HUES6 (cell line): ENCODE measurements at regions not wholly inside any gene's neighbourhood (a gene's known extent, or its start where the extent isn't known, plus 50 kb on each side); places are given as distances from the start of the nearest gene placed in this dataset.

Experiments used
- H3K27ac ChIP-seq: 2 replicates; pipeline ENCODE4 v1.7.0; 2013; ENCODE audit warnings: low read depth, mild to moderate bottlenecking, low read length, inconsistent platforms
- H3K27me3 ChIP-seq: 2 replicates; pipeline ENCODE4 v1.6.1; 2013; ENCODE audit warnings: low read length; ENCODE audit not compliant: control insufficient read depth, insufficient read depth
- H3K36me3 ChIP-seq: 2 replicates; pipeline ENCODE4 v1.6.1; 2013; ENCODE audit warnings: low read length; ENCODE audit not compliant: control insufficient read depth, insufficient read depth
- H3K4me1 ChIP-seq: 2 replicates; pipeline ENCODE4 v1.6.1; 2013; ENCODE audit warnings: low read length; ENCODE audit not compliant: control insufficient read depth, insufficient read depth
- H3K4me3 ChIP-seq: 2 replicates; pipeline ENCODE4 v1.5.1; 2013; ENCODE audit warnings: low read depth, low read length
- H3K9ac ChIP-seq: one replicate; pipeline ENCODE4 v1.6.1; 2013; ENCODE audit warnings: mild to moderate bottlenecking, low read length
- H3K9me3 ChIP-seq: 2 replicates; pipeline ENCODE4 v1.6.1; 2013; ENCODE audit warnings: low read depth, low read length; ENCODE audit not compliant: control insufficient read depth, insufficient read depth

GRCh38 chr4:56286763-56287162 is 100.5 kb downstream of the AASDH start:
- Histone ChIP-seq H3K27me3 (no peaks in the 10 kb centered on the region), H3K9ac (no peak overlapping the region), H3K27ac (no peak overlapping the region), H3K4me1 (peaks cover 16% of the 10 kb centered on the region; the same call in 1 of the 2 replicates), H3K9me3 (no peaks in the 10 kb centered on the region), H3K4me3 (no peak overlapping the region), H3K36me3 (no peaks in the 10 kb centered on the region)

GRCh38 chr4:56283375-56283774 is 103.9 kb downstream of the AASDH start:
- Histone ChIP-seq H3K9me3 (no peaks in the 10 kb centered on the region), H3K4me1 (peaks cover 22% of the 10 kb centered on the region; the same call in 1 of the 2 replicates), H3K36me3 (no peaks in the 10 kb centered on the region), H3K4me3 (no peak overlapping the region), H3K27me3 (no peaks in the 10 kb centered on the region), H3K9ac (no peak overlapping the region), H3K27ac (no peak overlapping the region)

GRCh38 chr4:56282004-56282403 is 105.3 kb downstream of the AASDH start:
- Histone ChIP-seq H3K27me3 (no peaks in the 10 kb centered on the region), H3K9me3 (no peaks in the 10 kb centered on the region), H3K9ac (no peak overlapping the region), H3K4me3 (no peak overlapping the region), H3K4me1 (peaks cover 22% of the 10 kb centered on the region; the same call in 1 of the 2 replicates), H3K36me3 (no peaks in the 10 kb centered on the region), H3K27ac (no peak overlapping the region)

GRCh38 chr4:56276547-56276946 is 110.7 kb downstream of the AASDH start:
- no peaks in the 10 kb centered on the region for H3K27me3 ChIP-seq
- no peaks in the 10 kb centered on the region for H3K36me3 ChIP-seq
- peaks cover 6% of the 10 kb centered on the region; the same call in 1 of the 2 replicates for H3K4me1 ChIP-seq
- no peak overlapping the region for H3K4me3 ChIP-seq
- H3K9me3 ChIP-seq = no peaks in the 10 kb centered on the region
- H3K27ac ChIP-seq = no peak overlapping the region
- H3K9ac ChIP-seq = no peak overlapping the region

GRCh38 chr4:56273391-56273790 is 113.9 kb downstream of the AASDH start:
- no peaks in the 10 kb centered on the region for H3K36me3 ChIP-seq
- no peak overlapping the region for H3K9ac ChIP-seq
- H3K27me3 ChIP-seq = no peaks in the 10 kb centered on the region
- H3K4me3 ChIP-seq = no peak overlapping the region
- no peaks in the 10 kb centered on the region for H3K9me3 ChIP-seq
- H3K27ac ChIP-seq = no peak overlapping the region
- H3K4me1 ChIP-seq = no peaks in the 10 kb centered on the region

- Histone ChIP-seq H3K27me3 (no peaks in the 10 kb centered on the region), H3K9ac (no peak overlapping the region), H3K36me3 (no peaks in the 10 kb centered on the region), H3K27ac (no peak overlapping the region), H3K4me1 (no peaks in the 10 kb centered on the region), H3K9me3 (no peaks in the 10 kb centered on the region), H3K4me3 (no peak overlapping the region)
Measured at GRCh38 chr4:56272927-56273326, 114.4 kb downstream of the AASDH start.

- Histone ChIP-seq H3K4me3 (no peak overlapping the region), H3K9me3 (no peaks in the 10 kb centered on the region), H3K27ac (no peak overlapping the region), H3K27me3 (no peaks in the 10 kb centered on the region), H3K4me1 (no peaks in the 10 kb centered on the region), H3K9ac (no peak overlapping the region), H3K36me3 (no peaks in the 10 kb centered on the region)
Measured at GRCh38 chr4:56272003-56272402, 115.3 kb downstream of the AASDH start.

GRCh38 chr4:56271131-56271530 is 116.2 kb downstream of the AASDH start:
- no peak overlapping the region for H3K9ac ChIP-seq
- no peaks in the 10 kb centered on the region for H3K36me3 ChIP-seq
- no peak overlapping the region for H3K27ac ChIP-seq
- H3K4me1 ChIP-seq = no peaks in the 10 kb centered on the region
- no peaks in the 10 kb centered on the region for H3K27me3 ChIP-seq
- no peaks in the 10 kb centered on the region for H3K9me3 ChIP-seq
- H3K4me3 ChIP-seq = no peak overlapping the region

- Histone ChIP-seq H3K4me3 (no peak overlapping the region), H3K9me3 (peaks cover 7% of the 10 kb centered on the region; the same call in 1 of the 2 replicates), H3K36me3 (no peaks in the 10 kb centered on the region), H3K27ac (no peak overlapping the region), H3K27me3 (no peaks in the 10 kb centered on the region), H3K9ac (no peak overlapping the region), H3K4me1 (no peaks in the 10 kb centered on the region)
Measured at GRCh38 chr4:56267558-56267957, 119.7 kb downstream of the AASDH start.

GRCh38 chr4:56264873-56265272 is 122.4 kb downstream of the AASDH start:
- Histone ChIP-seq H3K4me1 (no peaks in the 10 kb centered on the region; the same call in 1 of the 2 replicates), H3K27ac (no peak overlapping the region), H3K9me3 (peaks cover 7% of the 10 kb centered on the region; the same call in 1 of the 2 replicates), H3K27me3 (no peaks in the 10 kb centered on the region), H3K36me3 (no peaks in the 10 kb centered on the region), H3K4me3 (no peak overlapping the region), H3K9ac (no peak overlapping the region)

- H3K36me3 ChIP-seq = no peaks in the 10 kb centered on the region
- H3K27ac ChIP-seq = no peak overlapping the region
- H3K27me3 ChIP-seq = no peaks in the 10 kb centered on the region
- H3K4me3 ChIP-seq = no peak overlapping the region
- peaks cover 14% of the 10 kb centered on the region for H3K9me3 ChIP-seq
- no peak overlapping the region for H3K9ac ChIP-seq
- peaks cover 6% of the 10 kb centered on the region for H3K4me1 ChIP-seq
Measured at GRCh38 chr4:56261027-56261426, 126.3 kb downstream of the AASDH start.

- H3K4me3 ChIP-seq = no peak overlapping the region
- H3K4me1 ChIP-seq = peaks cover 6% of the 10 kb centered on the region
- no peaks in the 10 kb centered on the region for H3K36me3 ChIP-seq
- no peak overlapping the region for H3K9ac ChIP-seq
- H3K27me3 ChIP-seq = no peaks in the 10 kb centered on the region
- H3K9me3 ChIP-seq = peaks cover 20% of the 10 kb centered on the region
- H3K27ac ChIP-seq = no peak overlapping the region
Measured at GRCh38 chr4:56260320-56260719, 127.0 kb downstream of the AASDH start.
